ENCODE measurements at regions not wholly inside any gene's neighbourhood (a gene's known extent, or its start where the extent isn't known, plus 50 kb on each side); places are given as distances from the start of the nearest gene placed in this dataset.
"Not testable (repeated sequence)": the region's sequence is repeated elsewhere in the genome, so short reads cannot be mapped to it uniquely, and the experiment has no call there.

GRCh38 chr11:129637983-129638776 is 177.5 kb upstream of the TMEM45B start:
- DNase-seq = no peak

- DNase-seq = no peak
Measured at GRCh38 chr11:129639300-129639699, 176.3 kb upstream of the TMEM45B start.

- DNase-seq = no peak
Measured at GRCh38 chr11:129640671-129641070, 175.0 kb upstream of the TMEM45B start.

- no peak for DNase-seq
Measured at GRCh38 chr11:129643031-129643721, 172.5 kb upstream of the TMEM45B start.

GRCh38 chr11:129644326-129644725 is 171.3 kb upstream of the TMEM45B start:
- DNase-seq = no peak

GRCh38 chr11:129645943-129646342 is 169.7 kb upstream of the TMEM45B start:
- DNase-seq = no peak

- not testable (repeated sequence) for DNase-seq
Measured at GRCh38 chr11:129650044-129650443, 165.6 kb upstream of the TMEM45B start.

- no peak for DNase-seq
Measured at GRCh38 chr11:129652835-129653234, 162.8 kb upstream of the TMEM45B start.

GRCh38 chr11:129655247-129655832 is 160.3 kb upstream of the TMEM45B start:
- no peak for DNase-seq

- DNase-seq = no peak
Measured at GRCh38 chr11:129657866-129658525, 157.7 kb upstream of the TMEM45B start.

GRCh38 chr11:129658526-129658867 is 157.2 kb upstream of the TMEM45B start:
- no peak for DNase-seq

GRCh38 chr11:129680907-129681306 is 134.7 kb upstream of the TMEM45B start:
- DNase-seq = no peak

GRCh38 chr11:129681344-129682114 is 134.1 kb upstream of the TMEM45B start:
- no peak for DNase-seq

GRCh38 chr11:129686269-129686668 is 129.4 kb upstream of the TMEM45B start:
- no peak for DNase-seq

- DNase-seq = no peak
Measured at GRCh38 chr11:129691142-129691541, 124.5 kb upstream of the TMEM45B start.

- no peak for DNase-seq
Measured at GRCh38 chr11:129694538-129694937, 121.1 kb upstream of the TMEM45B start.

GRCh38 chr11:129694966-129695365 is 120.7 kb upstream of the TMEM45B start:
- peak; percentile 27 to 35 for DNase-seq

- peak; percentile 15 to 37 for DNase-seq
Measured at GRCh38 chr11:129695571-129696308, 119.9 kb upstream of the TMEM45B start.

GRCh38 chr11:129696309-129696989 is 119.2 kb upstream of the TMEM45B start:
- no peak for DNase-seq

GRCh38 chr11:129698212-129698611 is 117.4 kb upstream of the TMEM45B start:
- DNase-seq = peak; percentile 6 to 14

GRCh38 chr11:129699711-129700304 is 115.8 kb upstream of the TMEM45B start:
- no peak for DNase-seq

All from inflammatory macrophage treated with lipopolysaccharide for 1 hour (primary cell).